ENCODE measurements at regions not wholly inside any gene's neighbourhood (a gene's known extent, or its start where the extent isn't known, plus 50 kb on each side); places are given as distances from the start of the nearest gene placed in this dataset.

- 94% methylated on average over 4 of the region's 5 CpGs for WGBS (ENCODE audit: insufficient coverage)
- H3K4me1 ChIP-seq (ENCODE audit: control insufficient read depth, insufficient read depth, low read length) = no peaks in the 10 kb centered on the region
- H3K27me3 ChIP-seq (ENCODE audit: control insufficient read depth, insufficient read depth, low read length) = no peaks in the 10 kb centered on the region
- H3K36me3 ChIP-seq (ENCODE audit: control insufficient read depth, insufficient read depth, low read length) = no peaks in the 10 kb centered on the region
- no peak overlapping the region for H3K4me3 ChIP-seq (ENCODE audit: low read depth, low read length)
- H3K9me3 ChIP-seq (ENCODE audit: control insufficient read depth, insufficient read depth, low read length) = no peaks in the 10 kb centered on the region
- no peak for DNase-seq (ENCODE audit: low read depth in 4 of 6, low spot score in 6 of 6)
- no peak overlapping the region for H3K27ac ChIP-seq (ENCODE audit: low read depth, low read length)
Measured at GRCh38 chr6:15986027-15986629, 142.8 kb upstream of the MYLIP start.

- Histone ChIP-seq H3K4me1 (ENCODE audit: control insufficient read depth, insufficient read depth, low read length) (no peaks in the 10 kb centered on the region), H3K4me3 (ENCODE audit: low read depth, low read length) (no peak overlapping the region), H3K27me3 (ENCODE audit: control insufficient read depth, insufficient read depth, low read length) (no peaks in the 10 kb centered on the region), H3K36me3 (ENCODE audit: control insufficient read depth, insufficient read depth, low read length) (no peaks in the 10 kb centered on the region), H3K9me3 (ENCODE audit: control insufficient read depth, insufficient read depth, low read length) (no peaks in the 10 kb centered on the region), H3K27ac (ENCODE audit: low read depth, low read length) (no peak overlapping the region)
- WGBS (ENCODE audit: insufficient coverage) = 100% methylated on average over 1 of the region's 3 CpGs
- DNase-seq (ENCODE audit: low read depth in 4 of 6, low spot score in 6 of 6) = no peak
Measured at GRCh38 chr6:15985379-15985959, 143.4 kb upstream of the MYLIP start.

- H3K4me3 ChIP-seq (ENCODE audit: low read depth, low read length) = no peak overlapping the region
Measured at GRCh38 chr6:15981956-15982355, 146.9 kb upstream of the MYLIP start.

DNA sequence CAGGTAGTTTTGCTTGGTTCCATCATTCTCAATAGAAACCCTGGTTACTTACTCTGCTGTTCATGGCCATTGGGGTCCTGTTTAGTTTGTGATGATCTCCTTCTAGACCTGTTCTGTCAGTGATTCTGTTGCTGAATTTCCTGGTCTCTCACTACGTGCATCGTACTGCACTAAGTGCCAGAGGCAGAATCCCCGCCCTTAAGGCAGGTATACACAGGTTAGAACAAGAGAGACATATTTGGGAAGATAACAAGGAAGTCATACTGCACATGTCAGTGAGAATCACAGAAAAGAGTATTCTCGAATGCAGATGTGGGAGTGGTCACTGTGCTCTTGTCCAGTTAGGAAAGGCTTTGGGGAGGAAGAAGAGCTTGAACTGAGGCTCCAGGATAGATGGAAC lies 148.1 kb upstream of the MYLIP start:
- WGBS (ENCODE audit: insufficient coverage) = 94% methylated on average over 4 of the region's 4 CpGs
- Histone ChIP-seq H3K36me3 (ENCODE audit: control insufficient read depth, insufficient read depth, low read length) (no peaks in the 10 kb centered on the region), H3K27me3 (ENCODE audit: control insufficient read depth, insufficient read depth, low read length) (no peaks in the 10 kb centered on the region), H3K27ac (ENCODE audit: low read depth, low read length) (no peak overlapping the region), H3K4me1 (ENCODE audit: control insufficient read depth, insufficient read depth, low read length) (no peaks in the 10 kb centered on the region), H3K9me3 (ENCODE audit: control insufficient read depth, insufficient read depth, low read length) (no peaks in the 10 kb centered on the region), H3K4me3 (ENCODE audit: low read depth, low read length) (no peak overlapping the region)
- no peak for DNase-seq (ENCODE audit: low read depth in 4 of 6, low spot score in 6 of 6)

More at GRCh38 chr6:15981956-15982355, 146.9 kb upstream of the MYLIP start:
- no peaks in the 10 kb centered on the region for H3K4me1 ChIP-seq (ENCODE audit: control insufficient read depth, insufficient read depth, low read length)
- H3K27ac ChIP-seq (ENCODE audit: low read depth, low read length) = no peak overlapping the region
- H3K36me3 ChIP-seq (ENCODE audit: control insufficient read depth, insufficient read depth, low read length) = no peaks in the 10 kb centered on the region
- no peak for DNase-seq (ENCODE audit: low read depth in 4 of 6, low spot score in 6 of 6)
- 94% methylated on average over 5 of the region's 9 CpGs for WGBS (ENCODE audit: insufficient coverage)
- no peaks in the 10 kb centered on the region for H3K9me3 ChIP-seq (ENCODE audit: control insufficient read depth, insufficient read depth, low read length)
- H3K27me3 ChIP-seq (ENCODE audit: control insufficient read depth, insufficient read depth, low read length) = no peaks in the 10 kb centered on the region

GRCh38 chr6:15978426-15978825 lies 150.5 kb upstream of the MYLIP start:
- no peaks in the 10 kb centered on the region for H3K4me1 ChIP-seq (ENCODE audit: control insufficient read depth, insufficient read depth, low read length)
- DNase-seq (ENCODE audit: low read depth in 4 of 6, low spot score in 6 of 6) = no peak

GRCh38 chr6:15977050-15977449 lies 151.8 kb upstream of the MYLIP start:
- Histone ChIP-seq H3K9me3 (ENCODE audit: control insufficient read depth, insufficient read depth, low read length) (peaks cover 6% of the 10 kb centered on the region), H3K36me3 (ENCODE audit: control insufficient read depth, insufficient read depth, low read length) (no peaks in the 10 kb centered on the region), H3K27me3 (ENCODE audit: control insufficient read depth, insufficient read depth, low read length) (no peaks in the 10 kb centered on the region), H3K27ac (ENCODE audit: low read depth, low read length) (no peak overlapping the region), H3K4me3 (ENCODE audit: low read depth, low read length) (no peak overlapping the region), H3K4me1 (ENCODE audit: control insufficient read depth, insufficient read depth, low read length) (no peaks in the 10 kb centered on the region)
- DNase-seq (ENCODE audit: low read depth in 4 of 6, low spot score in 6 of 6) = no peak
- WGBS (ENCODE audit: insufficient coverage) = 100% methylated on average over 1 of the region's 2 CpGs

More at GRCh38 chr6:15978426-15978825, 150.5 kb upstream of the MYLIP start:
- H3K27me3 ChIP-seq (ENCODE audit: control insufficient read depth, insufficient read depth, low read length) = no peaks in the 10 kb centered on the region
- no peak overlapping the region for H3K4me3 ChIP-seq (ENCODE audit: low read depth, low read length)
- H3K36me3 ChIP-seq (ENCODE audit: control insufficient read depth, insufficient read depth, low read length) = no peaks in the 10 kb centered on the region
- peaks cover 4% of the 10 kb centered on the region for H3K9me3 ChIP-seq (ENCODE audit: control insufficient read depth, insufficient read depth, low read length)
- no peak overlapping the region for H3K27ac ChIP-seq (ENCODE audit: low read depth, low read length)

GRCh38 chr6:15974817-15975216 lies 154.1 kb upstream of the MYLIP start:
- no peak overlapping the region for H3K27ac ChIP-seq (ENCODE audit: low read depth, low read length)
- 73% methylated on average over 2 of the region's 2 CpGs for WGBS (ENCODE audit: insufficient coverage)

DNA sequence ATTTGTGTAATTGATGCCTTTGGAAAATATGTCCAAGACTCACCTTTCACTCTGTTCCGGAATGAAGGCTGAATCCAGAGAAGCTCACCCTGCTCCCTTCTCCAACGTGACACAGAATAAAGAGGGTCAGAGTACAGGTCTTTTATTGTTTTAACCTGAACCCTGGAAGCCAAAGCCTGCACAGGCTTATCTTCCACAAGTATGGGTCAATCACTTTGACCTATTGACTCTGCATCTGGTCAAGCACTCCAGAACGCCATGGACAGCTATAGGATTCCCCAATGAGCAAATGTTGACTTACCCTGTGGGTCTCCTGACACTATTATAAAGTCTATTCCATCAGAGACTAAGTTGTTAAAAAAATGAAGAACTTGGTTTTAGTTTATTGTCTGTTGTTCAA lies 158.4 kb upstream of the MYLIP start:
- Histone ChIP-seq H3K4me1 (ENCODE audit: control insufficient read depth, insufficient read depth, low read length) (no peaks in the 10 kb centered on the region), H3K36me3 (ENCODE audit: control insufficient read depth, insufficient read depth, low read length) (no peaks in the 10 kb centered on the region), H3K9me3 (ENCODE audit: control insufficient read depth, insufficient read depth, low read length) (peaks cover 6% of the 10 kb centered on the region), H3K27me3 (ENCODE audit: control insufficient read depth, insufficient read depth, low read length) (no peaks in the 10 kb centered on the region), H3K4me3 (ENCODE audit: low read depth, low read length) (no peak overlapping the region), H3K27ac (ENCODE audit: low read depth, low read length) (no peak overlapping the region)
- DNase-seq (ENCODE audit: low read depth in 4 of 6, low spot score in 6 of 6) = no peak
- WGBS (ENCODE audit: insufficient coverage) = 40% methylated on average over 1 of the region's 3 CpGs

More at GRCh38 chr6:15974817-15975216, 154.1 kb upstream of the MYLIP start:
- no peaks in the 10 kb centered on the region for H3K36me3 ChIP-seq (ENCODE audit: control insufficient read depth, insufficient read depth, low read length)
- peaks cover 6% of the 10 kb centered on the region for H3K9me3 ChIP-seq (ENCODE audit: control insufficient read depth, insufficient read depth, low read length)
- H3K4me3 ChIP-seq (ENCODE audit: low read depth, low read length) = no peak overlapping the region
- H3K4me1 ChIP-seq (ENCODE audit: control insufficient read depth, insufficient read depth, low read length) = no peaks in the 10 kb centered on the region
- DNase-seq (ENCODE audit: low read depth in 4 of 6, low spot score in 6 of 6) = no peak
- no peaks in the 10 kb centered on the region for H3K27me3 ChIP-seq (ENCODE audit: control insufficient read depth, insufficient read depth, low read length)

DNA sequence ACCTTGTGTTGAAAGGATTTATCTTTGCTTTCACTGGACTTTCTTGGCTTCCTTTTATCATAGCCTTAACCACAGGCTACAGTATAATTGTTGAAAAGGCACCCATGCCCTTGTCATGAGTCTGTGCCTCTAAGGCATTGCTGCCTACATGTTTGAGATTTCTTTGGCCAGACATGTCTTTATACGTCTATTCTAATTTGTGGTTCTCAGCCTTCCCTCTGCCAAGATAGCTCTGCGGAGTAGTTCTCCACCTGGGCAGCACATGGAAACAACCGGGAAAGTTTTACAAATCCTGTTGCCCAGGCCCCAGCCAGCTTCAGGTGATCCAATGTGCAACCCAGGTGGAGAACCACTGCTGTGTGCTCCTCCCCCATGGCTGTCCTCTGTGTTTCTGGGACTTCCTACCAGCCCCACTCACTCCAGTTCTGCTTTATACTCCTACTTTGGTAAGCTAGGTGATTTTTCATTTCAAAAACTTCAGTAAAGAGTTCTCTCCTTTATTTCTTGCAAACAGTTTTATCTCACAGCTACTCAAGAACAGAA lies 159.6 kb upstream of the MYLIP start:
- Histone ChIP-seq H3K4me3 (ENCODE audit: low read depth, low read length) (no peak overlapping the region), H3K36me3 (ENCODE audit: control insufficient read depth, insufficient read depth, low read length) (no peaks in the 10 kb centered on the region), H3K9me3 (ENCODE audit: control insufficient read depth, insufficient read depth, low read length) (peaks cover 6% of the 10 kb centered on the region), H3K27me3 (ENCODE audit: control insufficient read depth, insufficient read depth, low read length) (no peaks in the 10 kb centered on the region), H3K27ac (ENCODE audit: low read depth, low read length) (no peak overlapping the region), H3K4me1 (ENCODE audit: control insufficient read depth, insufficient read depth, low read length) (no peaks in the 10 kb centered on the region)
- 97% methylated on average over 3 of the region's 3 CpGs for WGBS (ENCODE audit: insufficient coverage)
- DNase-seq (ENCODE audit: low read depth in 4 of 6, low spot score in 6 of 6) = no peak

DNA sequence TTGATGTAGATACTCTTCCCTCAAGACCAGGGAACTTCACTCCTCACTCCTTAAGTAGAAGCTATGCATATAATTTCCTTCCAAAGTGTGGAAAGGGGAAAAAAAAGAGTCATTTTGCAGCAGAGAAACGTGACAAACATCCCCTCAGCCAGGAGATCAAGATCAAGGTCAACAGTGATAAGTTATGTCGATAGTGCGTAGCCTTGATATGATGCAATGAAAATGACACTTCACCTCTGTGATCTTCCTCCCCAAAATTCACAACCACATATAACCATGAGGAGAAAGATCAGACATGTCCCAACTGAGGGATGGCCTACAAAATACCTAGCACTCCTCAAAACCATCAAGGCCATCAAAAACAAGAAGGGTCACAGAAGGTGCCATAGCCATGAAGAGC lies 160.4 kb upstream of the MYLIP start:
- peaks cover 3% of the 10 kb centered on the region for H3K9me3 ChIP-seq (ENCODE audit: control insufficient read depth, insufficient read depth, low read length)
- DNase-seq (ENCODE audit: low read depth in 4 of 6, low spot score in 6 of 6) = no peak
- no CpG with 5 or more reads among the region's 3 CpGs for WGBS (ENCODE audit: insufficient coverage)
- no peak overlapping the region for H3K4me3 ChIP-seq (ENCODE audit: low read depth, low read length)
- H3K27ac ChIP-seq (ENCODE audit: low read depth, low read length) = no peak overlapping the region
- H3K36me3 ChIP-seq (ENCODE audit: control insufficient read depth, insufficient read depth, low read length) = no peaks in the 10 kb centered on the region
- H3K27me3 ChIP-seq (ENCODE audit: control insufficient read depth, insufficient read depth, low read length) = no peaks in the 10 kb centered on the region
- no peaks in the 10 kb centered on the region for H3K4me1 ChIP-seq (ENCODE audit: control insufficient read depth, insufficient read depth, low read length)
